WERI-Rb-1 (cell line): ENCODE measurements at regions not wholly inside any gene's neighbourhood (a gene's known extent, or its start where the extent isn't known, plus 50 kb on each side); places are given as distances from the start of the nearest gene placed in this dataset.
"Not testable (repeated sequence)": the region's sequence is repeated elsewhere in the genome, so short reads cannot be mapped to it uniquely, and the experiment has no call there.

Experiments used
- DNase-seq: peaks from one replicate; pipeline ENCODE4 v3.0.0-alpha.2; 2020
- H3K27ac ChIP-seq: fragments of 250-450 bp; sonication (Bioruptor Pico); 2 replicates; pipeline ENCODE4 v1.5.1; 2020; ENCODE audit warnings: mild to moderate bottlenecking, moderate library complexity
- H3K27me3 ChIP-seq: fragments of 250-450 bp; sonication (Bioruptor Pico); 2 replicates; pipeline ENCODE4 v1.5.1; 2021; ENCODE audit warnings: mild to moderate bottlenecking, low read depth, moderate library complexity; ENCODE audit not compliant: insufficient read depth, severe bottlenecking
- H3K36me3 ChIP-seq: fragments of 250-450 bp; sonication (Bioruptor Pico); 2 replicates; pipeline ENCODE4 v1.5.1; 2020; ENCODE audit warnings: mild to moderate bottlenecking, moderate library complexity
- H3K4me3 ChIP-seq: 2 replicates; pipeline ENCODE4 v1.5.1; 2011; ENCODE audit warnings: low read depth, mild to moderate bottlenecking, control low read depth, low read length
- H3K9me3 ChIP-seq: fragments of 250-450 bp; sonication (Bioruptor Pico); 2 replicates; pipeline ENCODE4 v1.5.1; 2021; ENCODE audit warnings: mild to moderate bottlenecking, moderate library complexity; ENCODE audit not compliant: severe bottlenecking
- CTCF ChIP-seq: IDR thresholded peaks from 2 replicates; pipeline ENCODE4 v1.5.1; 2011; ENCODE audit warnings: low read depth, mild to moderate bottlenecking, control low read depth, inconsistent platforms, low read length

- no peak overlapping the region for H3K27ac ChIP-seq
- H3K27me3 ChIP-seq, result no peaks in the 10 kb centered on the region
- TF ChIP-seq CTCF, result no peak
- H3K4me3 ChIP-seq, result no peak overlapping the region
- DNase-seq, result no peak
- H3K36me3 ChIP-seq, result no peaks in the 10 kb centered on the region
- H3K9me3 ChIP-seq, result no peaks in the 10 kb centered on the region
Measured at GRCh38 chr5:87526131-87526530, 113.4 kb upstream of the CCNH start.

DNA sequence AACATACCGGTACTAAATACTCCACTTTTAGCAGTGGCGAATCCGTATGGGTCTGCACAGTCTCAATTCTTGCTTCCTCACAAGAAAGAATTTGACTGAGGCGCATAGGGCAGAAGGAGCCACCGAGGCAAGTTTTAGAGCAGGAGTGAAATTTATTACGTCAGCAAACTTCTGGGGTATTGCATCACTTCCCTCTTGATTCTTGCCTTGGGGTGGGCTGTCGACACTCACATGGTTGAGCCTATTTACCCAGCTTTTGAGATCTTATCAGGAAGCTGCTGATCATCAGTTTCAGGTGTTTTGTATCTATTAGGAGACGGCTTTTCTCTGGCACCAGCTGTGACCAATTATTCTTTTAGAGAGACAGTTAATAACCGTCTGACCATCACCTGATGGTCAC lies 111.5 kb upstream of the CCNH start:
- no peak overlapping the region for H3K4me3 ChIP-seq
- TF ChIP-seq CTCF, result no peak

GRCh38 chr5:87511778-87512177 lies 99.0 kb upstream of the CCNH start:
- DNase-seq, H3K36me3 ChIP-seq, H3K9me3 ChIP-seq, H3K4me3 ChIP-seq, H3K27ac ChIP-seq, H3K27me3 ChIP-seq: not testable (repeated sequence)

More for the DNA sequence above, 111.5 kb upstream of the CCNH start:
- H3K9me3 ChIP-seq, result no peaks in the 10 kb centered on the region
- DNase-seq, result no peak
- H3K36me3 ChIP-seq, result no peaks in the 10 kb centered on the region
- no peak overlapping the region for H3K27ac ChIP-seq
- H3K27me3 ChIP-seq, result no peaks in the 10 kb centered on the region

DNA sequence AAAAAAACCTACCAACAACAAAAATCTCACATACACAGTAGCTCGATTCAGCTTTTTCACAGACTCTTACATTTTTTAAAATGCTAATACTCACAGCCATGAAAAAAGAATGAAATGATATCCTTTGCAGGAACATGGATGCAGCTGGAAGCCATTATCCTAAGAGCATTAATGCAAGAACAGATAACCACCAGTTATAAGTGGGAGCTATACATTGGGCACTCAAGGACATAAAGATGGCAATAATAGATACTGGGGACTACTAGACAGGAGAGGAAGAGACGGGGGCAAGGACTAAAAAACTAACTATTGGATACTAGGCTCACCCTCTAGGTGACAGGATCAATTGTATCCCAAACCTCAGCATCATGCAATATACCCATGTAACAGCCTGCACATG lies 90.3 kb upstream of the CCNH start:
- Histone ChIP-seq H3K27me3 (no peaks in the 10 kb centered on the region), H3K9me3 (no peaks in the 10 kb centered on the region), H3K4me3 (no peak overlapping the region), H3K27ac (no peak overlapping the region), H3K36me3 (no peaks in the 10 kb centered on the region)
- no peak for TF ChIP-seq CTCF
- no peak for DNase-seq

GRCh38 chr5:87499478-87500410 lies 87.0 kb upstream of the CCNH start:
- no peak for TF ChIP-seq CTCF
- H3K36me3 ChIP-seq, result no peaks in the 10 kb centered on the region
- H3K27ac ChIP-seq, result no peak overlapping the region
- H3K4me3 ChIP-seq, result no peak overlapping the region
- H3K27me3 ChIP-seq, result no peaks in the 10 kb centered on the region
- DNase-seq, result no peak
- H3K9me3 ChIP-seq, result no peaks in the 10 kb centered on the region
